NCI-H2196 treated with DMSO at 0.1 percent for 48 hours (cell line): ENCODE measurements at regions not wholly inside any gene's neighbourhood (a gene's known extent, or its start where the extent isn't known, plus 50 kb on each side); places are given as distances from the start of the nearest gene placed in this dataset.
"Not testable (repeated sequence)": the region's sequence is repeated elsewhere in the genome, so short reads cannot be mapped to it uniquely, and the experiment has no call there.

Experiments used
- DNase-seq: peaks from one replicate; lab custom pipeline; 2025; ENCODE audit not compliant: unreplicated experiment; lab: John Stamatoyannopoulos, UW

DNA sequence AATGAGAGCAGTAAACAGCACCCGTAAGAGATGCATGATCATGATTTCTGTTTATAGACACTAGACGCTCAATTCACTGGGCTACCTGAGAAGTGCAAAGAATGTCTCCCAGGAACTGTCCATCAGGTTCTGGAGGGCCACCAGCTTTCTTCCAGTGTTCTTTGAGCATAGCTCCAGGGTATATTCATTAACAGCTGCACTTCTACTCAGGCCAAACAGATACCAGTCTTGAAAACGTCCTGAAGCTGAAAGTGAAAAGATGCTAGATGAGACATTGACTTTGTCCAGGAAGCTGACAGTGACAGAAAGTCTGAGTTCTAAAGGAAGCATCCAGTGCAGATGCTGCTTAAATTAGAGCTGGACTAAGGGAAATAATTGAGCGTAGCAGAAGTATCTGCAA is 488.7 kb upstream of the TYRP1 start:
- DNase-seq = no peak

DNA sequence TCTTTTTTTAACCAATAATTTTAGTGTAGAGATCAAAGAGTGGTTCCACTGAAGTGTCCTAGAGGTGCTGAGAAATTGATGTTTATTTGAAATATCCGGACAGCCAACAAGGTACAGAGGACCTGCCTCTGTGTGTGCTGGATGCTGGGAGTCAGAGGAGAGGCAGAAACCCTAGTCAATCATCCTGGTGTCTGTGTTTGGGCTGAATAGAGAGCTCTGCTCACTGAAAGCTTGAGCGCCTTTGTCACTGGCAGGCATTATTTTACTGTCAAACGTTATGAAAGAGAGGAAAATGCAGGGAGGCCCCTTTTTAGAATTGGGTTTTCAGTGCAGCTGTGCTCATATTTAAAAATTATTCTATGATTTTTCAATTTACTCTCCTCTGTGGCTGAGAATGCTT is 480.3 kb upstream of the TYRP1 start:
- DNase-seq = no peak

DNA sequence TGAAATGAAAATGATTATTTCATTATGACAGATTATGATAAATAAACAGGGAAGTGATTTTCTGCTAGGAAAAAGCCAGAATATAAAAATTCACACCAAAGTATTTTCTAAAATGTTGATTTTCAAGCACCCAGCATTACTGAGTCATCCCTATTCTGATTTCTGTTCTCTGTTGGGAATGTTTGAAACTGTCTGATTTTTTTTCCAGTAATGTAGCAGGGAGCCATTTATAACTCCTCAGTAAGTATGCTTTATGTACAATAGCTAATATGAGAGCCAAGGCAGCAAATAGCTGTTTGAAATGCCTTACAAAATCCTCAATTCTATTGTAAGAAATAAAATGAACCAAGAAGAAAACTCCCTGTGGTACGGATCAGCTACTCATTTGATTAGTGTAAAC is 471.7 kb upstream of the TYRP1 start:
- DNase-seq = no peak

DNA sequence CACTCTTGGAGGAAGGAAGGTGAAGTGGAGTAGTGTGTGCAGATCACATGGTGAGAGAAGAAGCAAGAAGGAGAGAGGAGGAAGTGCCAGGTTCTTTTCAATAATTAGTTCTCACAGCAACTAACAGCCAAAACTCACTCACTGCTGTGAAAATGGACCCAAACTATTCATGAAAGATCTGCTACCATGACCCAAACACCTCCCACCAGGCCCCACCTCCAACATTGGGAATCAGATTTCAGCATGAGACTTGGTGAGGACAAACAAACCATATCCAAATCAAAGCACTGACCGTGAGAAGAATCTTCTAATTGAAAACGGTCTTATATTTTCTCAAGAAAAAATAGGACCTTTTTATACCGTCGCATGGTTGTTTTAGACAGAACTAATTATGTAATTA is 468.7 kb upstream of the TYRP1 start:
- no peak for DNase-seq

DNA sequence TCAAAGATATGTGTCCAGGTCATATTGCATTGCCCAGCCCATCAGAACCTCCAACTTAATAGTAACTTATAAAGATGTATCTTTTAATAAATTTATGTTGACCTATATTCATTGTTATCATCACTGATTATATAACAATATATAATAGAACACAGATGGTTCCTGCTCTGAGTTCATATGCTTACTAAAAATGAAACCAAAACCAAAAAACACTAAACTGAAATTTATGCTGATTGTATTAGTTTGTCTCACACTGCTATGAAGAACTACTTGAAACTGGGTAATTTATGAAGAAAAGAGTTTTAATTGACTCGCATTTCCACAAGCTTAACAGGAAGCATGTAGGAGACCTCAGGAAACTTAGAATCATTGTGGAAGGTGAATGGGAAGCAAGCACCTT is 462.5 kb upstream of the TYRP1 start:
- no peak for DNase-seq

DNA sequence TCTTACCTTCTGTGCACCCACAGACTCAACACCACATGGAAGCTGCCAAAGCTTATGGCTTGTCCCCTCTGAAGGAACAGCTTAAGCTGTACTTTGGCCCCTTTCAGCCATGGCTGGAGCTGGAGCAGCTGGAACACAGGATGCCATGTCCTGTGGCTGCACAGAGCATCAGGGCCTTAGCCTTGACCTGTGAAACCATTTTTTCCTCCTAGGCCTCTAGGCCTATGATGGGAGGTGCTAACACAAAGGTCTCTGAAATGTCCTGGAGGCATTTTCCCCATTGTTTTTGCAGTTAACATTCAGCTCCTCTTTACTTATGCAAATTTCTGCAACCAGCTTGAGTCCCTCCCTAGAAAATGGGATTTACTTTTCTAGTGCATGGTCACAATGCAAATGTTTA is 461.4 kb upstream of the TYRP1 start:
- no peak for DNase-seq

DNA sequence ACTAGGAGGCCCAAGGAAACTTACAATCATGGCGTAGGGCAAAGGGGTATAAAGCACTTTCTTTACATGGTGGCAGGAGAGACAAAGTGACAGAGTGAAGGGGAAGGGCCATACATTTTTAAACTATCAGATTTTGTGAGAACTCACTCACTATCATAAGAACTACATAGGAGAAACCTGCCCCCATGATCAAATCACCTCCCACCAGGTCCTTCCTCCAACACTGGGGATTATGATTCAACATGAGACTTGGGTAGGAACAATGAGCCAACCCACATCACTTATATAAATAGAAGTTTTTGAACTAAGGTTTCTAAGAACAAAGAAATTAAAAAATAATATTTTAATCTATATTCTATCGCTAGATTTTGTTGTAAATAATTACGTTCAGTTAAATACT is 460.3 kb upstream of the TYRP1 start:
- DNase-seq = no peak

DNA sequence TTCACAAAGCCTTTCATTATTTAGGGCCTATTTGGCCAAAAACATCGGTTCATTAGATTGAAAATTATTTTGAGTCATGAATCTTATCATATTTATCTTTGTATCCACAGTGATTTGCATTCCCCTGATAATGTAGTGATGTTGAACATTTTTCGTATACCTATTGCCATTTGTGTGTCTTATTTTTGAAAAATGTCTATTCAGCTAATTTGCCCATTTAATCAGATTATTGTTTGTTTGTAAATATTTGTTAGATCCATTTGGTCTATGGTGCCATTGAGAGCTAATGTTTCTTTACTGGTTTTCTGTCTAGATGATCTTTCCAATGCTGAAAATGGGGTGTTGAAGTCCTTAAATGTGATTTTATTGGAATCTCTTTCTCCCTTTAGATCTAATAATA is 439.2 kb upstream of the TYRP1 start:
- DNase-seq = no peak

DNA sequence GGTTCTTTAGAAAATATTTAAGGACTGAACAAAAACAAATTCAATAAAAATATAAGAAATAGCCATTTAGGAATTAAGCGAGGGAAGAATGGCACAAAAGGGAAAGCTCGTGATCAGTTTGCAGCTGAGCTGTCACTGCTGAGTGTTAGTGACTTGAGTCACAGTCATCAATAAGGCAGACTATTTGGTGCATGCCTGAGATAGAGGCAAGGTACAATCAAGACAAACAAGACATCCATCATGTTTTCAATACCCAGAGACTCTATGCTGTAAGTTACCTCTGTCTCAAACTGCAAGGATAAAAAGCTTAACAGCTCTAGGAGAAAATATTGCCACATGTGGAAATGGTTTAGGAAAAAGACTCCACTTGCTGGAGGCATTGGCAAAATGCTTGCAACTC is 426.4 kb upstream of the TYRP1 start:
- no peak for DNase-seq

DNA sequence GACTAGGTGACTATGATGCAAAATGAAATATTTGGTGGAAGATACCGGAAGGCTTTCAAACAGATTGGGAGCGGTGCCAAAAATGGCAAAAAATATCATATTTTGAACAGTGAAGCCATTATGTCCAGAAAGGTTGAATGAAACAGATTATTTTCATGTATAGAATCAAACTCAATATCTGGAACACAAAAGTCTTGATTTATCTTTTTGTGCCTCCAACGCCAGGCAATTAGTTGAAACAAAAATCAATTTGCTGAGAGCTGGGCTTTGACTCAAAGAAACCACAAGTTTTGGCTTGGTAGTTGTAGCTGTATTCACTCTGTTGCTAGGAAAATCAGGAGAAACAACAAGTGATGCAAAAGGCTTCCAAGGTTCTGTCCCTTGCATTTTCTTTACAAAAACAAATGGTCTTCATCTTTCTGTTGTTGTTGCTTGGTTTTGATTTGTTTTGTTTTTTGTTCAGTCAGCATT is 421.7 kb upstream of the TYRP1 start:
- DNase-seq = no peak

DNA sequence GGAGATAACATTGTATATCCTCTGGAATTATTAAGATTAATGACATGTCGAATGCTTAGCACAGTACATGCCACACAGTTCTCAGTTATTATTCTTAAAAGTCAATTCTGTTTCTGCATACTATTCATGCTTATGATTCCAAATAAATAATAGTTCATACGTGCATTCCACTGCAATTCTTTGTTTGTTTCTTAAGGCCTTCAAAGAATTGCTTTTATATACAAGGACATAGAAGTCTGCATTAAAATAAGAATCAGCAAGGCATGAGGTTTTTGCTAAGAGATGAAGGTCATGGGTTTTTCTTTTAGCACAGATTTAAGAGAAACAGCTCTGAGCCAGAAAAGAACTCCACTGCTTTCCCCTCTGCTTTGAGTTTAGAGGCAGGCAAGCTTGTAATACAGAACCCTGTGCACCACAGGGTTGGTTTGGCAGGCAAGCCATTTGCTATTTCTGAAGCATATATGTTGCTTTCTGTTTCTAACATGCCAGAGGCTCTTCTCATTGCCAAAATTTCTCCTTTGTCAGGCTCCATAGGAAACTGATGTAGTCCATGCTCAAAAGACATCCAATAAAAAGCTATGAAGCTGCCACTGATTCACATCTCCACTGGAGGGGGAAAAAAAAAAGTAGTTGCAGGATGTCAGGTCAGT is 420.6 kb upstream of the TYRP1 start:
- no peak for DNase-seq

DNA sequence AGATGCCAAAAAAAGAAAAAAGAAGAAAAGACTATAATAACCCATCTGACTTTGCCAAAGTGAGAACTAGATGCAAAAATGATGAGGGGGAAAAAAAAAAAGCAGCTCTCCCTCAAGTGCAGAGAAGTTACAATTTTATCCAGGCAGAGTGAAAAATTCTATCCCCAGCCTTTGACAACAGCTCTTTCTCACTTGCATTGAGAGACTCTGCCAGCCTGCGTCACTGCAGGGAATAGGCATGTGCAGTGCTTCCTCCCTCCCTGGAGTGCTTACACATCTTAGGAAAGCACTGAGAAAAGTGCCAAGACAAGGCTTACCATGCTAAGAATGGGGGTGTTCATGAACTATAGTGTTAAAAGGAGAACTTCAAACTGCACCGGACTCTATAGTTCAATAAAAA is 418.6 kb upstream of the TYRP1 start:
- DNase-seq = no peak

DNA sequence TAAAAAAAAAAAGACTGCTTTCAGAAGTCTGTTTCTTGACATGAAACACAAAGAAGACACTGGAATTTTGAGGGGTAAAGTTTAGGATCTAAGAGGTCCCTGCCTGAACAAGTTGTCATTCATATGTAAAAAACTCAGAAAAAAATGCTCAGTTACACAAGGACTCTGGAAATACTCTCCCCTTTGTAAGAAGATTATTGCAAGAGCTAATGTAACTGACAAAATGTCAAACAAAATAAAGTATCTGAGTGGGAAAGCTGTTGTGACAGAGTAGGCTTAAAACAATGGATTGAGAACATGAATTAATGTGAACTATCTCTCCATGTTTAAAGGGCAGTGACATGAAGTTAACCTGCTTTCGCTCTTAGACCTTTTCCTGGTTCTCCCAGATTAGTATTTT is 416.7 kb upstream of the TYRP1 start:
- DNase-seq = no peak

DNA sequence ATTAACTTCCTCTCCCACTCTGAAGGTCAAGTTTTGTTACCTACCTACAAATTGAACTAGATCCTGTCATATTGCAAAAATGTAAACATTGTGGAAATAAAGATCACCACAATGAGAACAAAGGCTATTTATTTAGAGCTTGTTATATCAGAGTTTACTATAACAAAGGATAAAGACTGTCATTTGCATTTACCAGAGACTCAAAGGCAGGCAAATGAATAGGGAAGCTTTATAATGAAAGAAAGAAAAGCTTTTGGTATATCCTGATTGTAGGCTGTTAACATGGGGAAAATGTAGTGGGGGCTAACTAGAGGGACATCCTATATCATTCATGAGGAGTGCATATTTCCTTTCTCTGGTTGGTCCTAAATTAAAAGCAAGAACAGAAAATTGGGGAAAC is 403.5 kb upstream of the TYRP1 start:
- DNase-seq = no peak

DNA sequence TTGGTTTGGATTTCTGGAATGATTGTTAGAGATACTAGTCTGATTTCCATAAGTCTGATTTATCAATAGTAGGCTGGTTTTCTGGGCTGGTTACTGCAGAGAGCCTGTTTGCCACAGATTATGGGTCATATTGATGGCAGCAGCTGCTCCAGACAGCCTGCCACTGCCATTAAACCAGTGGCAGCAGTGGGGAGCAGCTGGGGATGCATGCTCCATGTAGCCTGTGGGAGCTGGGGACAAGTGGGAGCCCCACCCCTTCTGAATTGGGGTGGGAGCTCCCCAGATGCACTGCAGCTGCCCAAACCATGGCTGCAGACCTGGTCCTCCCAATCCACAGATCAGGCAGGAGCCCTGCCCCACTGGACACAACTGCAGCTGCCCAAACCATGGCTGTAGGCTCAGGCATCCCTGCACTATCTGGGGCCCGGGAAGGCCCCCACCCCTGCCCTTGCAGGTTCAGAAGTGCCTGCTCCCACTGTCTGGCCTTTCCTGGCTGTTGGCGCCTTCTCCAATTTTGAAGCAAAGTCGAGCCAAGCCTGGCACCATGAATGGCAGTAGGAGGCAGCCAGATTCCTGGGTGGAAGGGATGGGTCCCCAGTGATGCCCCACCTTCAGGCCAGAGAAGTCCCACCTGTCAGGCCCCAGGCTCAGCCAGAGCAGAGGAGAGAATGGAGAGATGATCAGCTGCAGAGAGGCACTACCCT is 402.9 kb upstream of the TYRP1 start:
- no peak for DNase-seq

DNA sequence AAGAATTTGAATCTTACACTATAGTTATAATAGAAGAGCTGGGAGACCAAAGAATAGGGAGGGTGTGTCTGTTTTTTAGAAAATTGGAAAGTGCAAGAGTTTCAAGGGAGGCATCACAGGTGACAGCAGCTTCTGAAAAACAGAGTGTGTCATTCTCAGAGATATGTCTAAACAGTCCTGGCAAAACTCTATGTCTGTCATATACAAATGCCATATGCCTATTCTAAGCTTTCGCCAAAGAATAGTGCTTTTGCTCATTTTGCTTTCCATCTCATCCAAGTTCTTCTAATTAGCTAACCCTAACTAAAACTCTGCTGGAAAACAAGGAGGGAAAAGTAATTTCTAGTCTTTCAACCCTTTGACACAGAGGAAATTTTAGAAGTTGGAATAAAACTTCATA is 388.0 kb upstream of the TYRP1 start:
- no peak for DNase-seq

DNA sequence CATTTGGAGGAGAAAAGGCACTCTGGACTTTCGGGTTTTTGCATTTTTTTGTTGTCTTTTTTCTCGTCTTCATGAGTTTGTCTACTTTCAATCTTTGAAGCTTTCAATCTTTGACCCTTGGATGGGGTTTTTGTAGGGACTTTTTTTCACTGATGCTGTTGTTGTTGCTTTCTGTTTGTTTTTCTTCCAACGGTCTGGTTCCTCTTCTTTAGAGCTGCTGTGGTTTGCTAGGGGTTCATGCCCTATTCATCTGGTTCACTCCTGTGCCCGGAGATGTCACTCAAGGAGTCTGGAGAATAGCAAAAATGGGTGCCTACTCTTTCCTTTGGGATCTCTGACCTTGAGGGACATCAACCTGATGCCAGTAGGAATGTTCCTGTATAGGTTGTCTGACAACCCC is 378.6 kb upstream of the TYRP1 start:
- DNase-seq = no peak

DNA sequence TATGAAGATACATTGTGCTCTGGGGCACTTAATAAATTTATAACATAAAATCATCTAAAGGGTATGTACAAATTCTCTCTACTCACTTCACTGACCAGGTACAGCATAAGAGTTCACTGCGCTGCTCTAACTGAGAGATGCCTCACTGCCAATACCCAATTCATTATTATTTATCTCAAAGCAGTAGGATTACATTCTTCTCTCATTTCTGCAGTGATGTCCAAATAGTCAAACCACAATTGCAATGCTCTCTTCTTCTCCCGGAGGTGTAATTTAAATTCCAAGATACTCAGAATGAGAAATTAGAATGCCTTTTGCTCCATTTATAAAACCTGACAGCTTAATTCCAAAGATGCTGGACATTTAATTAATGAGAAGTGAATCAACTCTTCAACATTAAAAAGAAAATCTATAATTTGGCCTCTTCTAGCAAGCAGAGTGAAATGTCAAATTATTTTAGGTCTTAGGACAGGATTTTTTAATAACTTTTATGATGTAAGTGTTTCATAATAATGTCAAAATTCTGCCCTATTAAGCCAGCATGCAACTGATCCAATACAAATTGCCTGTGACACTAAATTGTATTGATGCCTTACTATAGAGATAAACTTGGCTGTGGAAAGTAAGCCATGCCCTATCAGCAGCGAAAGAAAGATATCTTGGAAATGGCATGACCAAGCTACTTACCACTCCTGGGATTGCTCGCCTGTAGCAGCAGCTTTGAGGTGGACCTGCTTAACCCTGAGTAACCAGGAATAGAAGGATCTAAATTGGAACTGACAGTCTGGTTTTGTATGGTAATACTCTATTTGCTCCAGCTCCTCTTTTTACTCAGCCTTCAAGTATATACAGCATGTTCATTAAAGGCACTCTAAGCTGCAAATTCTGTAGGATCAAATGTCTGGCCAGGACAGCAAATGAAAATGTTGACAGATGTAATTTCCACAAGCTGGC is 374.2 kb upstream of the TYRP1 start:
- no peak for DNase-seq

DNA sequence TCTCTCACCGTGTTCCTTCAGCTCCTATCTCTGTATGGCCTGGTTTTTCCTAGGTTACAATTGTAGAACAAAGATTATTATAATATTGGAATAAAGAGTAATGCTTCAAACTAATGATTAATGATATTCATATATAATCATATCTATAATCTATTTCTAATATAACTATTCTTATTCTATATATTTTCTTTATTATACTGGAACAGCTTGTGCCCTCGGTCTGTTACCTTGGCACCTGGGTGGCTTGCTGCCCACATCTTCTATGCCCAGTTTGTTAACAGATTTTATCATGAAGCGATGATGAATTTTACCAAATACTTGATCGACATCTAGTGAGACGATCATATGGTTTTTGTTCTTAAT is 363.6 kb upstream of the TYRP1 start:
- DNase-seq = no peak

DNA sequence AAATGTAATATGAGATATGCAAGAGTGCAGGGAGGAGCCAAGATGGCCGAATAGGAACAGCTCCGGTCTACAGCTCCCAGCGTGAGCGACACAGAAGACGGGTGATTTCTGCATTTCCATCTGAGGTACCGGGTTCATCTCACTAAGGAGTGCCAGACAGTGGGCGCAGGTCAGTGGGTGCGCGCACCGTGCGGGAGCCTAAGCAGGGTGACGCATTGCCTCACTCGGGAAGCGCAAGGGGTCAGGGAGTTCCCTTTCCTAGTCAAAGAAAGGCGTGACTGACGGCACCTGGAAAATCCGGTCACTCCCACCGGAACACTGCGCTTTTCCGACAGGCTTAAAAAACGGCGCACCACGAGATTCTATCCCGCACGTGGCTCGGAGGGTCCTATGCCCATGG is 359.2 kb upstream of the TYRP1 start:
- not testable (repeated sequence) for DNase-seq

DNA sequence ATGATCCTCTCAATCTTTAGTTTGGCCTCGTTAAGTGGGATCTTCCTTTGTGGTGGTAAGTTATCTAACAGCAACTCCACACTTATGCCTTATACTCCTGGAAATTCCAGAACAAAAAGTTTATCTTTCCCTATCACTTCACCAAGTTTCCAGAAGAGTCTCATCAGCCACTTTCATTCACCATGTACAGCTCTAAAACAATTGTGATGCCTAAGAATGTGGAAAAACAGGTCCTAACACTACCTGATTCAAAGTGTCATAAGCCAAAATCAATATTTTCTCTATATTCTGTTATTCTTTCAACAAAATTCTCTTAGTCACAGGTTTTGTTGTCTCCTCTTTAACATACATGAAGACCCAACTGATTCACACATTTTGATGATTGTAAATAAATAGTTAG is 342.4 kb upstream of the TYRP1 start:
- no peak for DNase-seq
